H9 (cell line): ENCODE measurements at regions not wholly inside any gene's neighbourhood (a gene's known extent, or its start where the extent isn't known, plus 50 kb on each side); places are given as distances from the start of the nearest gene placed in this dataset.

Experiments used
- DNase-seq: peaks from one replicate; pipeline ENCODE4 v3.0.0-alpha.2; 2017
- H2AFZ ChIP-seq: one replicate; pipeline ENCODE4 v1.6.1; 2013; ENCODE audit warnings: mild to moderate bottlenecking, low read length, control low read depth, moderate library complexity
- H2AK5ac ChIP-seq: 2 replicates; pipeline ENCODE4 v1.6.1; 2013; ENCODE audit warnings: low read length, control low read depth, mixed read lengths; ENCODE audit not compliant: insufficient read length
- H2BK120ac ChIP-seq: one replicate; pipeline ENCODE4 v1.6.1; 2013; ENCODE audit warnings: low read depth, mild to moderate bottlenecking, low read length, control low read depth, inconsistent platforms; ENCODE audit not compliant: poor library complexity, severe bottlenecking
- H2BK12ac ChIP-seq: 2 replicates; pipeline ENCODE4 v1.6.1; 2013; ENCODE audit warnings: low read length, control low read depth, mixed read lengths, low read depth; ENCODE audit not compliant: insufficient read length
- H2BK15ac ChIP-seq: 2 replicates; pipeline ENCODE4 v1.6.1; 2013; ENCODE audit warnings: low read depth, low read length, control low read depth
- H2BK20ac ChIP-seq: one replicate; pipeline ENCODE4 v1.6.1; 2013; ENCODE audit warnings: low read depth, mild to moderate bottlenecking, low read length, control low read depth, inconsistent platforms; ENCODE audit not compliant: poor library complexity, severe bottlenecking
- H2BK5ac ChIP-seq: 2 replicates; pipeline ENCODE4 v1.6.1; 2013; ENCODE audit warnings: low read length, control low read depth, mixed read lengths; ENCODE audit not compliant: insufficient read length
- H3K14ac ChIP-seq: 2 replicates; pipeline ENCODE4 v1.6.1; 2013; ENCODE audit warnings: low read length, control low read depth; ENCODE audit not compliant: insufficient read depth
- H3K18ac ChIP-seq: 2 replicates; pipeline ENCODE4 v1.6.1; 2013; ENCODE audit warnings: low read depth, mild to moderate bottlenecking, mixed read lengths, low read length, control low read depth; ENCODE audit not compliant: insufficient read length
- H3K23ac ChIP-seq: 2 replicates; pipeline ENCODE4 v1.6.1; 2013; ENCODE audit warnings: low read length, control low read depth, mixed read lengths, low read depth; ENCODE audit not compliant: insufficient read length
- H3K23me2 ChIP-seq: 2 replicates; pipeline ENCODE4 v1.6.1; 2013; ENCODE audit warnings: low read depth, mild to moderate bottlenecking, mixed read lengths, low read length, control low read depth; ENCODE audit not compliant: insufficient read length, poor library complexity, severe bottlenecking
- H3K27ac ChIP-seq: 2 replicates; pipeline ENCODE4 v1.5.1; 2013; ENCODE audit warnings: low read length, control low read depth, mixed read lengths, low read depth; ENCODE audit not compliant: insufficient read length
- H3K27me3 ChIP-seq: 2 replicates; pipeline ENCODE4 v1.6.1; 2013; ENCODE audit warnings: low read length, control low read depth, inconsistent platforms; ENCODE audit not compliant: insufficient read depth
- H3K4ac ChIP-seq: 2 replicates; pipeline ENCODE4 v1.6.1; 2013; ENCODE audit warnings: low read depth, mild to moderate bottlenecking, control low read depth, inconsistent platforms, low read length, moderate library complexity
- H3K4me1 ChIP-seq: 2 replicates; pipeline ENCODE4 v1.6.1; 2013; ENCODE audit warnings: low read length, control low read depth, inconsistent platforms; ENCODE audit not compliant: insufficient read depth
- H3K4me2 ChIP-seq: 2 replicates; pipeline ENCODE4 v1.6.1; 2013; ENCODE audit warnings: low read length, control low read depth, mixed read lengths; ENCODE audit not compliant: insufficient read length, insufficient read depth
- H3K56ac ChIP-seq: 2 replicates; pipeline ENCODE4 v1.6.1; 2013; ENCODE audit warnings: low read depth, mild to moderate bottlenecking, mixed read lengths, low read length, control low read depth; ENCODE audit not compliant: insufficient read length
- H3K79me1 ChIP-seq: 2 replicates; pipeline ENCODE4 v1.6.1; 2013; ENCODE audit warnings: low read depth, mild to moderate bottlenecking, moderate library complexity, low read length, control low read depth, inconsistent platforms; ENCODE audit not compliant: insufficient read depth, poor library complexity, severe bottlenecking
- H3K79me2 ChIP-seq: 2 replicates; pipeline ENCODE4 v1.6.1; 2013; ENCODE audit warnings: low read length, control low read depth, inconsistent platforms; ENCODE audit not compliant: insufficient read depth
- H3K9ac ChIP-seq: 2 replicates; pipeline ENCODE4 v1.6.1; 2013; ENCODE audit warnings: low read length, control low read depth, mixed read lengths; ENCODE audit not compliant: insufficient read length; ENCODE audit errors: extremely low read depth
- H3K9me3 ChIP-seq: one replicate; pipeline ENCODE4 v1.6.1; 2013; ENCODE audit warnings: low read depth, low read length, inconsistent platforms; ENCODE audit not compliant: control insufficient read depth
- H3T11ph ChIP-seq: one replicate; pipeline ENCODE4 v1.6.1; 2013; ENCODE audit warnings: mild to moderate bottlenecking, low read length, control low read depth, inconsistent platforms
- H4K20me1 ChIP-seq: one replicate; pipeline ENCODE4 v1.6.1; 2013; ENCODE audit not compliant: control insufficient read depth, insufficient read length, insufficient read depth
- H4K5ac ChIP-seq: 2 replicates; pipeline ENCODE4 v1.6.1; 2013; ENCODE audit warnings: low read depth, mild to moderate bottlenecking, mixed read lengths, low read length, control low read depth; ENCODE audit not compliant: insufficient read length
- H4K8ac ChIP-seq: replicated peaks from 2 replicates; pipeline ENCODE4 v1.6.1; 2013; ENCODE audit warnings: low read length, control low read depth, mixed read lengths, low read depth; ENCODE audit not compliant: insufficient read length
- H4K91ac ChIP-seq: 2 replicates; pipeline ENCODE4 v1.6.1; 2013; ENCODE audit warnings: low read depth, mild to moderate bottlenecking, moderate library complexity, mixed read lengths, low read length, control low read depth; ENCODE audit not compliant: insufficient read length
- H3K27ac Mint-ChIP-seq, 3 experiments: 2 replicates in 2 of 3; 3 replicates in 1 of 3; pipeline ENCODE4 v1.8.0; 2020 to 2021; ENCODE audit warnings: mixed read lengths in 3 of 3, mild to moderate bottlenecking in 1 of 3, moderate library complexity in 1 of 3
- H3K27me3 Mint-ChIP-seq: 2 replicates; pipeline ENCODE4 v1.8.0; 2021; ENCODE audit warnings: low read depth, mild to moderate bottlenecking, moderate library complexity, mixed read lengths
- H3K36me3 Mint-ChIP-seq, 3 experiments: 2 replicates in 2 of 3; 3 replicates in 1 of 3; pipeline ENCODE4 v1.8.0; 2020 to 2021; ENCODE audit warnings: low read depth in 3 of 3, mixed read lengths in 3 of 3; ENCODE audit not compliant: insufficient read depth in 1 of 3
- H3K4me1 Mint-ChIP-seq, 2 experiments: 2 replicates each; pipeline ENCODE4 v1.8.0; 2020; ENCODE audit warnings: mixed read lengths in 2 of 2
- H3K4me3 Mint-ChIP-seq, 2 experiments: 2 replicates in 1 of 2; 3 replicates in 1 of 2; pipeline ENCODE4 v1.8.0; 2020 to 2021; ENCODE audit warnings: mild to moderate bottlenecking in 2 of 2, mixed read lengths in 2 of 2, moderate library complexity in 1 of 2
- H3K9me3 Mint-ChIP-seq, 2 experiments: 2 replicates in 1 of 2; 3 replicates in 1 of 2; pipeline ENCODE4 v1.8.0; 2020; ENCODE audit warnings: mild to moderate bottlenecking in 2 of 2, mixed read lengths in 2 of 2, moderate library complexity in 1 of 2
- CTCF ChIP-seq: fragments of 200-600 bp; sonication (generic); conservative IDR thresholded peaks from 3 replicates; pipeline ENCODE4 v1.8.0; 2021; ENCODE audit warnings: antibody characterized with exemption, mild to moderate bottlenecking
- WGBS: extraction: QIAGEN DNeasy Blood & Tissue Kit; methylation state at CpG from one replicate; pipeline ENCODE4 v1.1.7; 2013; ENCODE audit warnings: missing lambda C conversion rate, low lambda C conversion rate, mixed read lengths; ENCODE audit not compliant: insufficient read length; ENCODE audit errors: extremely low coverage; 5-methylcytosine and 5-hydroxymethylcytosine counted together

- peak; percentile 92 for DNase-seq
- Mint-ChIP-seq H3K4me3 (peak overlapping the region; percentile 67 to 81), H3K27me3 (peaks cover 18% of the 10 kb centered on the region), H3K36me3 (peaks cover 5 to 21% (median 16%) of the 10 kb centered on the region in 3 experiments), H3K9me3 (peaks cover 22 to 24% of the 10 kb centered on the region in 2 experiments), H3K4me1 (peaks cover 12 to 15% of the 10 kb centered on the region in 2 experiments), H3K27ac (no peak overlapping the region)
- no peak overlapping the region for H3K23ac ChIP-seq
- no peak overlapping the region for H2BK20ac ChIP-seq
- H4K5ac ChIP-seq, result no peak overlapping the region
- H3K27me3 ChIP-seq, result no peaks in the 10 kb centered on the region
- no peak overlapping the region for H3K18ac ChIP-seq
- no peak overlapping the region for H2BK120ac ChIP-seq
- WGBS, result no CpG with 5 or more reads among the region's 88 CpGs
- no peaks in the 10 kb centered on the region for H4K20me1 ChIP-seq
- H3K27ac ChIP-seq, result no peak overlapping the region
- H3K9ac ChIP-seq, result no peak overlapping the region
- H2BK15ac ChIP-seq, result no peak overlapping the region
- H4K8ac ChIP-seq, result no peak overlapping the region
- TF ChIP-seq CTCF, result no peak
- no peak overlapping the region for H4K91ac ChIP-seq
- no peak overlapping the region for H3T11ph ChIP-seq
- H2BK12ac ChIP-seq, result no peak overlapping the region
- no peak overlapping the region for H2AK5ac ChIP-seq
- no peak overlapping the region for H3K56ac ChIP-seq
- peak overlapping the region; percentile 46 for H3K4me2 ChIP-seq
- H3K14ac ChIP-seq, result no peak overlapping the region
- no peaks in the 10 kb centered on the region for H3K23me2 ChIP-seq
- H2AFZ ChIP-seq, result no peak overlapping the region
- H2BK5ac ChIP-seq, result no peak overlapping the region
- H3K4me1 ChIP-seq, result peaks cover 3% of the 10 kb centered on the region; the same call in 1 of the 2 replicates
- no peaks in the 10 kb centered on the region for H3K79me2 ChIP-seq
- peaks cover 2% of the 10 kb centered on the region for H3K79me1 ChIP-seq
- no peaks in the 10 kb centered on the region for H3K9me3 ChIP-seq
- no peak overlapping the region for H3K4ac ChIP-seq
These were observed 59.1 kb downstream of the ZNF467 start for GRCh38 chr7:149714081-149714909.
